SHP77 treated with DMSO at 0.1 percent for 48 hours (cell line): ENCODE measurements at regions not wholly inside any gene's neighbourhood (a gene's known extent, or its start where the extent isn't known, plus 50 kb on each side); places are given as distances from the start of the nearest gene placed in this dataset.

Experiments
- DNase-seq: peaks from one replicate; lab custom pipeline; 2025; lab: John Stamatoyannopoulos, UW

DNA sequence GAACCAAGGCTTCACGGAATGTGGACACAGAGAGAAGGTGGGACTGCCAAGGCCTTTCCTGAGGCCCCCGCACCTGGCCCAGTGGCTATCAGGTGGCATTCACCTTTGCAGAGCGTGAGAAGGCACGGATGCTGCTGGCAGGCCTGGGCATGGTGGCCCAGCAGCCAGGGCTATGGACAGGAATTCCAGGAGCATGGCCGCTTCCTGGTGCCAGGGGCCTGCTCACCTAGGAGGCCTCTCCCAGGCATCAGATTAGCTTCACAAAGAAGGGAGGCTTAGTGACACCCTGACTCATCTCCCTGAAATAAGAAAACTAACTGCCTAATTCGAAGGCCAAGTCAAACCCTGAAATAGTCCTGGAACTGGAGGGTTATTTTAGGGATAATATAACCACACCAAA is 155.8 kb downstream of the TEX29 start:
- no peak for DNase-seq

- no peak for DNase-seq
These were observed 159.0 kb downstream of the TEX29 start for GRCh38 chr13:111479412-111479811.

DNA sequence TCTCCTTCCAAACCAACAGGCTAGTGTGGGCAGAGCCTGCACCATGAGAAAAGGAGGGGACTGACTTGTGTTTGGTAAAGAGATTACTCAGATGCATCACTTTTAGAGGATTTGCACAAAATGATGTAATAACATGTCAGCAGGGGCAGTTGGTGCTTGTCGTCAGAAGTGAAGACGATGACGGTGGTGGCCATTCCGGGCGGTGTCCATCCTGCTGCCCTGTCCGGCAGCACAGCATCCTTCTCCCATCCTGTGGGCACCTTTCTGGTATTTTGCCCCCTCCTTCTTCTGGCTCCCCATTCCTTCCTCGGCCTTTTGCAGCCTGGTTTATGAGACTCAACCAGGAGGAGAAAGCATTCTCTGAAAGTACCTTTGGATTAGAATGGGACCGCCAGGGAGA is 160.1 kb downstream of the TEX29 start:
- DNase-seq: peak; percentile 82

DNA sequence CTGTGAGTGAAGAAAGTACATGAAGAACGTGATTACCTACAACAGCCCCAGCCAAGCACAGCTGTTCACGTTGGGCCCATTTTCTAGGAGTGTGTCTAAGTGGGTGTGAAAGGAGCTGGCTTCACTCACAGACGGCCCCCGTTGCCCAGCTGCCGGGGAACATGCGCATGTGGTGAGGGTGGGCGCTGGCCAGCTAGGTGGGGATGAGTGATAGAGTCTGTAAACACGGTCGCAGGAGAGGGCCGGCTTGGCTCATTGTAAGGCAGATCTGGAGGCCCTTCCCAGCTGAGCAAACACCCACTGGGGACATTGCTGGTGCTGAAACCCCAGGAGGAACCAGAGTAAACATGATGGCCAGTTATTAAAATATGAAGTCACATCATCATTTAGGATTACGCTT is 160.5 kb downstream of the TEX29 start:
- peak; percentile 100 for DNase-seq

- DNase-seq: no peak
These were observed 161.7 kb downstream of the TEX29 start for GRCh38 chr13:111482126-111482525.

GRCh38 chr13:111482806-111483620 is 162.6 kb downstream of the TEX29 start:
- no peak for DNase-seq

DNA sequence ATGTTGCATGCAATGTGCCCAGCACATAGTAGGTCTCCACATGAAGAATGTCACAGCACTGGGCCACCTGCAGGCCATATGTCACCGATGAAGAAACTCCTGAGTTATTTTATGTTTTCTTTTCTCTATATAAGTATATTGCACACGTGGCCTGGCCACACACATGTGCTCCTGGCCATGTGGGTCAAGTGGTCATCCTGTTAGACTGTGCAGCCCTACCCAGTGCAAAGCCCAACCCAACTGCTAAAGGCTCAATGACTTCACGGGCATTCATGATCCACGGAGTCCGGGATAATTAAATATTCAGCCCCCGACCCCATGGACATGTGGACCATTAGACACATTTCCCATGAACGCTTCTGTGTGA is 163.2 kb downstream of the TEX29 start:
- no peak for DNase-seq

- DNase-seq: peak; percentile 96
These were observed 163.9 kb downstream of the TEX29 start for GRCh38 chr13:111484141-111484925.

- no peak for DNase-seq
These were observed 164.5 kb downstream of the TEX29 start for GRCh38 chr13:111484959-111485358.

- no peak for DNase-seq
These were observed 165.2 kb downstream of the TEX29 start for GRCh38 chr13:111485491-111486250.

- no peak for DNase-seq
These were observed 165.9 kb downstream of the TEX29 start for GRCh38 chr13:111486331-111486730.

GRCh38 chr13:111486801-111487200 is 166.4 kb downstream of the TEX29 start:
- DNase-seq: no peak

DNA sequence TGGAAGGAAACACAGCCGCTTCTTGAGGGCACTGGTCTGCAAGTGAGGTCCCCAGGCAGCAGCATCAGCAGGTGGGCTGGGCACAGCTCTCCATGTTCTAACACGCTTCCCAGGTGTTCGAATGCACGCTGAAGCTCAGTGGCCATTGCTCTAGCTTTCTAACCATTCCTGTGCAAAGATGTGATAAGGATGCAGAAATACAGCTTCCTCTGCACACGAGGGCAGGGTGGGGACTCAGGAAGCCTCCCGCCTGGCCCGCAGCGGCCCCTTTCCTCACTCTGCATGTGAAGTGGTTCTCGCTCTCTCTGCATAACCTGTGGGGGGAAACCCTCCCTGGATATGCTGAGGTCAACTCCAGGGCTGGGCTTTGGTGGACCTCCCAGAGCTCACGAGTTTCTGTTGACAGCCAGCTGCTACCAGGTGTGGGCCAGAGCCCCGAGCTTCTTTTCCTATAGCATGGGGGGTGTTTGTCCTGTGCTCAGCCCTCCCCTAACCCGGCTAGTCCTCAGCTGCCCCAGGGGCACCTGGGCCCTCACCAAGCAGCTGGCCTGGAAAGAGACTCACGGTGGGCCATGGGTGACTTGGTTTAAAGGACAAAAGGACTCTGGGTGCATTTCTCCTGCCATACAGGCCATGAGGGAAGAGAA is 168.2 kb downstream of the TEX29 start:
- DNase-seq: no peak

GRCh38 chr13:111489301-111489700 is 168.9 kb downstream of the TEX29 start:
- DNase-seq: no peak

GRCh38 chr13:111490611-111491010 is 170.2 kb downstream of the TEX29 start:
- no peak for DNase-seq

- DNase-seq: no peak
These were observed 170.6 kb downstream of the TEX29 start for GRCh38 chr13:111491021-111491420.

DNA sequence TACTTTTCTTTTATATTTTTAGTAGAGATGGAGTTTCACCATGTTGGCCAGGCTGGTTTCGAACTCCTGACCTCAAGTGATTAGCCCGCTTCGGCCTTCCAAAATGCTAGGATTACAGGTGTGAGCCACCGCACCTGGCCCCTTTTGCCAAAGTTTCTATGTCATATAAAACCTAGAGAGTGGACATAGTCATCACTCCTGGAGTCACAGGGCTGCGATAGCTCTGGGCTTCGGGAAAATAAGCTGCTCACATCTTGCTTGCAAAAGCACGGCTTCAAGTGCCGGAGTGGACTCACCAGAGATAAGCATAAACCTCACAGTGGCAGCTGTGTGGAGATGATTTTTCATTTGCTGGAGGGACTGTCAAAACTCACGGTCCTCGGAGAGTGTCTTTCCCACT is 171.2 kb downstream of the TEX29 start:
- no peak for DNase-seq

- no peak for DNase-seq
These were observed 172.0 kb downstream of the TEX29 start for GRCh38 chr13:111492341-111492950.

DNA sequence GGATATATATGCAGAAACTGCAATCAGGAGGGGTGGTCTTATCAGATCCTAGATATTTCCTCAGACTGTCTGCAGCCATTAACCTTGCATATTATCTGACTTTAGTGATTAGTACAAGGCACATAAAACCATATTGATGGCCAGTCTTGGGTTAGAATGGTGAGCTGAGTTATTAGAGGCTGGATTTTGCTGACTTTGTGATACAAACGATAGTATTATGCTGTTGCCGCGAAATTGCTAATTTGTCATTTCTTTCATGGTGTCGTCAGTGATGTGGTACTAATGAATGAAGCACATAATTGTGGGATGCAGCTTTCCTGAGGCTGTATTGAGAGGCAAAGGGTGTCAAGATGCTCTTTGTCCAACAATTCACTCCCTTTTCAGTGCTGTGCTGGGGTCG is 172.5 kb downstream of the TEX29 start:
- DNase-seq: no peak

- no peak for DNase-seq
These were observed 173.0 kb downstream of the TEX29 start for GRCh38 chr13:111493468-111493867.

- DNase-seq: no peak
These were observed 174.2 kb downstream of the TEX29 start for GRCh38 chr13:111494641-111495040.
